Upper lobe of right lung (tissue), 1 donor: ENCODE measurements at regions not wholly inside any gene's neighbourhood (a gene's known extent, or its start where the extent isn't known, plus 50 kb on each side); places are given as distances from the start of the nearest gene placed in this dataset.

Experiments
- ATAC-seq: fragments of 200-7000 bp; cut with Tn5 transposase; one replicate; pipeline ENCODE4 v1.9.1; 2020; ENCODE audit warnings: mild to moderate bottlenecking, moderate library complexity
- DNase-seq: peaks from one replicate; pipeline ENCODE4 v3.0.0-alpha.2; 2020
- H3K27ac ChIP-seq: fragments of 200-600 bp; one replicate; pipeline ENCODE4 v1.8.0; 2022
- H3K27me3 ChIP-seq: fragments of 200-600 bp; one replicate; pipeline ENCODE4 v1.8.0; 2022; ENCODE audit warnings: mild to moderate bottlenecking
- H3K36me3 ChIP-seq: fragments of 200-600 bp; one replicate; pipeline ENCODE4 v1.8.0; 2022
- H3K4me1 ChIP-seq: fragments of 200-600 bp; one replicate; pipeline ENCODE4 v1.8.0; 2022
- H3K4me3 ChIP-seq: fragments of 200-600 bp; one replicate; pipeline ENCODE4 v1.8.0; 2022; ENCODE audit warnings: mild to moderate bottlenecking
- H3K9me3 ChIP-seq: fragments of 200-600 bp; one replicate; pipeline ENCODE4 v1.8.0; 2022
- intact Hi-C: fragments of 100-400 bp; cut with DNase I; formaldehyde crosslinking; loops from one replicate; pipeline ENCODE4 v1.11.0; 2022
- TF ChIP-seq, protein P1 (sequence below): fragments of 200-600 bp; IDR thresholded peaks from one replicate; pipeline ENCODE4 v1.8.0; 2022; ENCODE audit warnings: antibody characterized with exemption
- donor health status: DM: no; HTN: yes; CAD: no; lungs with severe emphysema.

DNA sequence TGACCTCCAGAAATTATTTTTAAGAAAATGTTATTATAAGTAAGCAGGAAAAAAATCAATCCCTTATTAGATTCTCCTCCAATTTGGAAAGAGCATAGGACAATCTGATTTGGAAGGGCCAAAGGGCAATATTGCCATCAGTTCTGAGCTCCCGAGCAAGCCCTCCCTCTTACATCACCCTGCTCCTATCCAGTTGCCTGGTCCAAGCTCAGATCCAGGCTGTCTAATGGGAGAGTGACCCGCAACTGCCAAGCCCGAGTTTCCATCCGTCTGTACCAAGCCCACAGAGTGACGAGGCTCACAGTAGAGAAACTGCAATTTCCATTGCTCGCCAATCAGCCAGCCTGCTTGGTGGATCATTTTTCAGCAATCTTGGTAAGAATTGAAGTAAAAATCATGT lies 187.7 kb downstream of the MEX3B start:
- no peak overlapping the region for H3K4me3 ChIP-seq
- no peak for DNase-seq
- no peak overlapping the region for H3K27ac ChIP-seq
- no peaks in the 10 kb centered on the region for H3K9me3 ChIP-seq
- no peaks in the 10 kb centered on the region for H3K4me1 ChIP-seq
- TF ChIP-seq, protein P1, sequence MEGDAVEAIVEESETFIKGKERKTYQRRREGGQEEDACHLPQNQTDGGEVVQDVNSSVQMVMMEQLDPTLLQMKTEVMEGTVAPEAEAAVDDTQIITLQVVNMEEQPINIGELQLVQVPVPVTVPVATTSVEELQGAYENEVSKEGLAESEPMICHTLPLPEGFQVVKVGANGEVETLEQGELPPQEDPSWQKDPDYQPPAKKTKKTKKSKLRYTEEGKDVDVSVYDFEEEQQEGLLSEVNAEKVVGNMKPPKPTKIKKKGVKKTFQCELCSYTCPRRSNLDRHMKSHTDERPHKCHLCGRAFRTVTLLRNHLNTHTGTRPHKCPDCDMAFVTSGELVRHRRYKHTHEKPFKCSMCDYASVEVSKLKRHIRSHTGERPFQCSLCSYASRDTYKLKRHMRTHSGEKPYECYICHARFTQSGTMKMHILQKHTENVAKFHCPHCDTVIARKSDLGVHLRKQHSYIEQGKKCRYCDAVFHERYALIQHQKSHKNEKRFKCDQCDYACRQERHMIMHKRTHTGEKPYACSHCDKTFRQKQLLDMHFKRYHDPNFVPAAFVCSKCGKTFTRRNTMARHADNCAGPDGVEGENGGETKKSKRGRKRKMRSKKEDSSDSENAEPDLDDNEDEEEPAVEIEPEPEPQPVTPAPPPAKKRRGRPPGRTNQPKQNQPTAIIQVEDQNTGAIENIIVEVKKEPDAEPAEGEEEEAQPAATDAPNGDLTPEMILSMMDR = no peak
- H3K36me3 ChIP-seq = no peaks in the 10 kb centered on the region
- no peaks in the 10 kb centered on the region for H3K27me3 ChIP-seq
- intact Hi-C loops = no loop called here
- ATAC-seq = no peak

DNA sequence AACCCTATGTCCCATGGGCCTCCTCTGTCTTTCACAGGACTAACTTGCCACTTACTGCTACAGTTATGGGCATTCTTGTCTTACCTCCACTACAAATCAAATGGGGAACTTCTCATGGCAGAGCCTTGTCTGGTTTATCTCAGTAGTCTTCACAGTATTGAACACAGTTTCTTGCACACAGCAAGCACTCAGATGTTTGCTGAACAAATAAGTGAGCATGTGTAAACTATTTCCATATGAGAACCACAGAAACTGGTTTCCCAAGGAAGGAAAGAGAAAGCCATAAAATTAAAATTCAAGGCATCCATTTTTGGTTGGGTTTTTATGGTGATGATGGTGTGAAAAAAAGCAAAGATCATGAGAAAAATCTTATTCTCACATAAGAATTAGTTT lies 189.2 kb downstream of the MEX3B start:
- Histone ChIP-seq H3K27ac (no peak overlapping the region), H3K4me1 (no peaks in the 10 kb centered on the region), H3K27me3 (no peaks in the 10 kb centered on the region), H3K36me3 (no peaks in the 10 kb centered on the region), H3K4me3 (no peak overlapping the region), H3K9me3 (no peaks in the 10 kb centered on the region)
- ATAC-seq (no peak), DNase-seq (no peak)
- TF ChIP-seq, protein P1 = no peak
- intact Hi-C loops = no loop called here

DNA sequence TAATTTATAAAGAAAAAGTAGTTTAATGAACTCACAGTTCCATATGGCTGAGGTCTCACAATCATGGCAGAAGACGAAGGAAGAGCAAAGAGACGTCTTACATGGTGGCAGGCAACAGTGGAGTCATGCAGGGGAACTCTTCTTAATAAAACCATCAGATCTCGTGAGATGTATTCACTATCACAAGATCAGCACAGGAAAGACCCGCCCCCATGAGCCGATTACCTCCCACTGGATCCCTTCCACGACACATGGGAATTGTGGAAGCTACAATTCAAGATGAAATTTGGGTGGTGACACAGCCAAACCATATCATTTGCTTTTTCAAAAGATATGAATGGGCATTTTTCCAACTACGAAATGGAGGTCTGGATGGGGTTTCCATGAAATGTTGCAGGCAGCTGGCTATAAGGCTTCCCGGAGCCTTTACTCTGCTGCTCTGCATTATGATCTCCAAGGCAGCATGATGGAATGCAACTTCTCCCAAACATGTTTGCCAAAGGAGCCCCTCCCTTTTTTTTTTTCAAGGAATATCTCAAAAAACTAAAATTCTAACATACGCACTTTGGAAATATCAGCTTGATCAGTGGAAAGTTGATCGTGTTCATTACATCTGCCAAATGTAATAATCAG lies 189.7 kb downstream of the MEX3B start:
- no peak for ATAC-seq
- intact Hi-C loops = no loop called here
- TF ChIP-seq, protein P1 = no peak

DNA sequence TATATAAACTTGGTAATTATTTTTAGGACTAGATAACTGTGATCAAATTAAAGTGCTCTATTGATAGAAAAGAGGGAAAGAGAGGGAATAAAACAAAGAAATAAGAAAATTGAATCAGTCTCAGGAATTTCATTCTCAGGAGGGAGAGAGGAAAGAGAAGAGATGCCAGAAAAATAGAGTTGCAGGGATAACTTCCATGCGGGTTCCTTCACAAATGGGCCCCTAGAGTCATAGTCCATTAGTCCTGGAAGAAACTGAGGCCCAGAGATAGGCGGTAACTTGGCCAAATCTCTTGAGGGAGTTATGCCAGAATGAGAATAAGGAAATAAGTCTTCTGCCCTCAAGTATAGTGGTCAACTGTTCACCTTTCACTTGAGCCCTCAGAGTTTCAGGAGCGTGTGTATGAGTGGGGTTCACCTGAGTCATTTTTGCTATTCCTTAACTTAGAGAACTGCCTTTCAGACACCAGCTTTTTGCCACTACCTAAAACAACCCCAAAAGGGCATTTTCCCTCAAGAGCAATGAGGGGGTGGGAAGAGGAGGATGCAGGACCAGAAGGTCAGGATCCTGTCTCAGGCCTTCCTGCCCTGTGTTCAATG lies 192.6 kb downstream of the MEX3B start:
- no peaks in the 10 kb centered on the region for H3K9me3 ChIP-seq
- intact Hi-C loops = no loop called here

More for the DNA sequence above, 189.7 kb downstream of the MEX3B start:
- Histone ChIP-seq H3K4me3 (no peak overlapping the region), H3K27ac (no peak overlapping the region), H3K27me3 (no peaks in the 10 kb centered on the region), H3K4me1 (no peaks in the 10 kb centered on the region), H3K9me3 (no peaks in the 10 kb centered on the region), H3K36me3 (no peaks in the 10 kb centered on the region)
- DNase-seq = no peak

DNA sequence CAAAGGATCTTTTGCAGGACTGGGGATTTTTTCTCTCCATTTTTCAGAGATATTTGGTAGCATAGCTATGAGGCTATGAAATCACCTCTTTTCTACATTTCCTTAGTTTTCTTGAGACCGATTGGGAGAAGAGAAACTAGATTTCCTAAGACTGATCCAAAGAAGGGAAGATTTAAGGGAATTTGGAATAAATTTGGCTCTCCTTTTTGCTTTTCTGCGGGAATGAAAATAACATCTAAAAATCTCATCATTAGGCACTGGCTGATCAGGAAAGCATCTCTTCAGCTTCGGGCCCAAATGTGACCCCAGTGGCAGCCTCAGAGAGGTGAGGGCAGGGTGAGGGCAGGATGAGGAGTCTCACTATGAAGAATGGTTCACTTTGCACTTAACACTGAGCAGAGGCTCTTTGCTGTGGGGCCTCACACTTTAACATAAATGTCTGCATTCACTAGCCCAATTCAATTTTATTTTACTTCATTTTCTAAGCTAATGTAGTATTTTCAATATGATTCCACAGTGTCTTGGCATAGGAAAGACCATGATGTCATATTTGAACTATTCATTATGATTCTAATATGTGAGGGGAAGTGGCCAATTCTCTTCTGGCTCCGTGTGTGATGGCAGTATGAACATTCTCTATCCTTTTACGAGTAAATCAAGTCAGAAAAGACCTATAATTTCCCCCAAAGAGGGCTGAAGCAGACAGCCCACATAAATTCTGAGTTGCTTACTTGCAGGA lies 193.2 kb downstream of the MEX3B start:
- ATAC-seq = no peak
- H3K27me3 ChIP-seq = no peaks in the 10 kb centered on the region
- no peak overlapping the region for H3K27ac ChIP-seq
- intact Hi-C loops = no loop called here
- TF ChIP-seq, protein P1 = no peak
- DNase-seq = no peak
- no peaks in the 10 kb centered on the region for H3K9me3 ChIP-seq
- H3K4me3 ChIP-seq = no peak overlapping the region
- H3K36me3 ChIP-seq = no peaks in the 10 kb centered on the region
- H3K4me1 ChIP-seq = no peaks in the 10 kb centered on the region

More for the DNA sequence above, 192.6 kb downstream of the MEX3B start:
- ATAC-seq (no peak), DNase-seq (no peak)
- TF ChIP-seq, protein P1 = no peak
- Histone ChIP-seq H3K4me1 (no peaks in the 10 kb centered on the region), H3K36me3 (no peaks in the 10 kb centered on the region), H3K27ac (no peak overlapping the region), H3K4me3 (no peak overlapping the region), H3K27me3 (no peaks in the 10 kb centered on the region)
